OCI-M2 (cell line): ENCODE measurements at regions not wholly inside any gene's neighbourhood (a gene's known extent, or its start where the extent isn't known, plus 50 kb on each side); places are given as distances from the start of the nearest gene placed in this dataset.
"Not testable (repeated sequence)": the region's sequence is repeated elsewhere in the genome, so short reads cannot be mapped to it uniquely, and the experiment has no call there.

ENCODE experiments used
- DNase-seq: peaks from one replicate; lab custom pipeline; 2025; ENCODE audit not compliant: unreplicated experiment; lab: John Stamatoyannopoulos, UW

DNA sequence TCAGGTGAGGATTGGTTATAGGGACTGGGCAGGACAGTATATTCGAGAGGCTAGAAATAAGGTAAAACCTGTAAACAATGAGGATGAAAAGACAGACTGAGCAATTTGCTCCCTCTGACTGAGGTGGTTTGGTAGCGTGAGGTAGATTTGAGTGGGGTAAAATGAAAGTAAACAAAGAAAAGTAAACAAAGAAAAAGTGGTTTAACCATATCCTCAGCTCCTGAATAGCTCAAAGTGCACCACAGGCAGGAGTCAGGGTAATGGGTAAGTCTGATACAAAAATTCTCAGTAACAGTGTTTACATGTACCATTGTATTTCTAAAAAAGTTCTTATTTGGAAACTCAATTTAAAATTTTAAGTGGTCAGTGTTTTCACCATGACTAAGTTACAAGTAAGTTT is 203.1 kb upstream of the ARRDC3 start:
- DNase-seq = no peak

DNA sequence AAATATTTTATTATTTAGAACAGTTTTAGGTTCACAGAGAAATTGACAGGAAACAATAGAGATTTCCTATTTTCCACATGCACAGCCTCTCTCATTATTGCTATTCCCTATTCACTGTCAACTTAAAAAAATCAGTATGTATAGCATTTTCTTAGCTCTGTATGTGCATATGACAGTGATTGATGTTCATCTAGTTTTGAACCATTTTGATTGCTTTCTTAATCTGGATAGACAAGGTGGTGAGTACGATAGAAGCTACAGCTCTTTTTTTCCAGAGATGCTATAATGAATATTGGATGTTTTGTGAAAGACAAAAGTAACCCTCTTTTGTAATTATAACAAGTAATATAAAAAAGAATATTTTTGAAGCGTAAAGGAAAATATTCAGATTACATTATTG is 201.2 kb upstream of the ARRDC3 start:
- no peak for DNase-seq

GRCh38 chr5:91566012-91566411 is 182.9 kb upstream of the ARRDC3 start:
- not testable (repeated sequence) for DNase-seq

- DNase-seq = no peak
Measured at GRCh38 chr5:91562922-91563321, 179.8 kb upstream of the ARRDC3 start.

GRCh38 chr5:91541696-91542095 is 158.6 kb upstream of the ARRDC3 start:
- DNase-seq = no peak

DNA sequence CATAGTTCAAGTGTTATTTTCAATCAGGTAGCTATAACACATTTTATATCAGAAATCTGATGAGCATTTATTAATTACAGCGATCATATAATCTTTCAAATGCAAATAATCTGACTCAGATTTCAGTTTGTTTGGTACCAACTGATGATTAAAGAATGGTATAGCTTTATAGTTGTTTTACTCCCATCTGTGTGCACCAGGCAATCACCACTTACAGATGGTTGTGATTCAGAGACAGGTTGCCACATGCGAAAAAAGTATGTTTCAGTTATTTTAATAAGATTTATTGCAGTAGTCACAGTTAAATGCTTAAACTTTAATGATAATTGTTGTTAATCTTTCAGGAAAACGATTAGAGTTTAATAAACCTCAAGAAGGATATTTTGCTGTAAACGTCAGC is 155.1 kb upstream of the ARRDC3 start:
- no peak for DNase-seq

- no peak for DNase-seq
Measured at GRCh38 chr5:91535499-91535898, 152.4 kb upstream of the ARRDC3 start.

- DNase-seq = no peak
Measured at GRCh38 chr5:91534332-91534731, 151.2 kb upstream of the ARRDC3 start.

DNA sequence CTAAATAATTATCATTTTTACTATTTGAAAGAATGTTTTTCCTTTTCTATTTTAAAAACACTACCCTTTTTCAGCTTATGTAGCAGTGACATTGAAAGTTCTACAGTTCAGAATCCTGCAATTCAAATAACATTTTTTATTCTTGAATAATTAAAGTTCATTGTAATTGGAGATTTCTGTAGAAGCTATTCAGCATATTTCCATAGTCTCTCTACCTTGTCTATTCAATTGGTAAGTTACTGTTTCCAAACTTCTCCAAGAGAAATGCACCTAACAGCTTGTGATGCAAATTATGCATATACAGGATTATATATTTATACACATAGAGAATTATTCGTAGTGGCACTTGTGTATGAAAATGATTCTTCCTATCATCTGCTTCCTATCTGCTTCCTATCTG is 149.7 kb upstream of the ARRDC3 start:
- no peak for DNase-seq

DNA sequence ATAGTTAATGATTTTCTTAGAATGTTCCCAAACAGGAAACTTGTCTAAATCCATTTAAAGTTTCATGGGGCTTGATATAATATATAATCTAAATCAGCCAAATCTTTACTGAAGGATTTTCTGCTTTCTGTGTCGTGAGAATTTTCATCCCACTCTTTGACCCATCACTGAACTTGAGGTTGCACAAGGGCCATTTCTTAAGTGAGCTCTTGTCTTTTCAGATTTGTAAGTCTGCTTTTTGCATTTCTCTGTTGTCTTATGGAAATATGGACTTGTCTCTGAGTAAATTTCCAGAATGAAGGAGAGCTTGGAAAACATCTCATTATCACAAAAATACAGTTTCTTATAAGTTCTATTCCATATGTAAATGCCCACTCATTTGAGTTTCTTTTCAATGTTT is 149.2 kb upstream of the ARRDC3 start:
- DNase-seq = no peak

GRCh38 chr5:91528831-91529230 is 145.7 kb upstream of the ARRDC3 start:
- no peak for DNase-seq

DNA sequence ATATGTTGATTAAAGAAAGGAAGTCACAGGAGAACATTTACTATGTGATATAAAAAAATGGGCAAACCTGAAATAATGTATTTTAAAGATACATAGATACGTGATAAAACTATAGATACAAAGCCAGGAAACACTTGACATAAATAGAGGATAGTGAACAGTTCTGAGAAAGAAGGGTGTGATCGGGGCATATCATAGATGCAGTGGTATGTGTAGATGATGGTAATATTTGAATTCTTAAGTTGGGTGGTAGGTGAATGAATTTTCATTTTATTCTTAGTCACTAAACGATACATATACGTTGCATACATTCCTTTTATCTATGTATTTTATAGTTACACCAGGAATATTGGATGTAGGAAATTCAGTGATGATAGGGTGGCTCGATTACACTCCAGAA is 138.7 kb upstream of the ARRDC3 start:
- DNase-seq = no peak

GRCh38 chr5:91521334-91521733 is 138.2 kb upstream of the ARRDC3 start:
- DNase-seq = no peak

GRCh38 chr5:91514400-91514799 is 131.3 kb upstream of the ARRDC3 start:
- no peak for DNase-seq

DNA sequence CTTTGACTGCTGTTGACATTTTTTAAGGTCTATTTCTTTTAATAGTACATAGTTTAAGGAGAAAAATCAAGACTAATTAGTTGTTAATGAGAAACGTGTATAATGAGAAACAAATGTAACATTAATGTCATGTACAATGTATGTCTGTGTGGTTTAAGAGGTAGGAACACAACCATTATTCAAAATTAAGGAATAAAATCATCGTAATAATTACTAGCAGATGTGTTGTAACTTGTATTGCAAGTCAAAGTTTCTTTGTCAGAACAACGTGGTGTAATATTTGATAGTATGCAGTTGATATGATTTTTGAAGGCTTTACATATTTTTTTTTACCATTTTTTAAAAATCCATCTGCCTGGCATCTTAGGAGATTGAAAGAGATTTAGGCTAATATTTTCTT is 120.2 kb upstream of the ARRDC3 start:
- DNase-seq = no peak

DNA sequence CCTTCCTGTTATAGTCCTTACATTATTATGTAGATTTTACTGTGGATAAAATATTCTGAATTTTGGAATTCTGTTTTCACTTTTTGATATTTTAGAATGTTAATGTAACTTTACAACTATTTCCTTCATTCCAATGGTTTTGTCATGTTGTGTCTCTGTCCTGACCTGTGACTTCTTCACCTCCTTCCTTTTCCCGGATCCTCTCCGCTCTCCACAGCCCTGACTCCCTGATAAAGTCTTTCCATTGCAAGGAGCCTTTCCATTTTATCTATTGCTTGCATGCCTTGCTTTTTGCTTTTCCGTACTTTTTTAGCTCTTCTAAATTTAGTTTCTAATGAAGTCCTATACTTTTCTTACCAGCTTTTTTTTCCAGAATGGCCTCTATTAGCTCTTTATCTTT is 117.6 kb upstream of the ARRDC3 start:
- DNase-seq = no peak

DNA sequence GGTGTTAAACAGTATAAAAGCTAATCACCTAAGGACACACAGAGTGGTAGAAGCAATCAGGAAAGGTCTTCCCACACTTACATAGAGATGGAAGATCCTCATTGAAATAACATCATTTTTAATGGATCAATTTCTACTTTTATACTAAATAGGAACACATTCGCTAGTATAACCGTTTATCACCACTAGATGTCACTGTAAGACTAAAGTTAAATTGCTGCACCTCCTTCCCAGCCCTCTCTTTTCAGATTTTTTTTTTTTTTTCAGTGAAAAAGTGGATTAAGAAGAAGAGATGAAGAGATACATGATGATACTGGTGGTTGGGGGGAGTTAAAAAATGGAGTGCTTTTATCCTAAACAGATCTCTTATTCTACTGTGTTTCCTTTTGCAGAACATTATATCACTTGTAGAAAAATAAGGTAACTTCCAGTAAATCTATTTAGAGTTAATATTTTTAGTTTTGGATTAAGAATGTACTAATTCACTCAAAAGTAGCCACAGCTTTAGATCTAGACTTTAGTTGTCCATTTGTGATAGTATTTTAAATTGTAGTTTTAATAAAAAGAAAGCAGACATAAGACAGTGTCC is 116.9 kb upstream of the ARRDC3 start:
- DNase-seq = peak; percentile 10

DNA sequence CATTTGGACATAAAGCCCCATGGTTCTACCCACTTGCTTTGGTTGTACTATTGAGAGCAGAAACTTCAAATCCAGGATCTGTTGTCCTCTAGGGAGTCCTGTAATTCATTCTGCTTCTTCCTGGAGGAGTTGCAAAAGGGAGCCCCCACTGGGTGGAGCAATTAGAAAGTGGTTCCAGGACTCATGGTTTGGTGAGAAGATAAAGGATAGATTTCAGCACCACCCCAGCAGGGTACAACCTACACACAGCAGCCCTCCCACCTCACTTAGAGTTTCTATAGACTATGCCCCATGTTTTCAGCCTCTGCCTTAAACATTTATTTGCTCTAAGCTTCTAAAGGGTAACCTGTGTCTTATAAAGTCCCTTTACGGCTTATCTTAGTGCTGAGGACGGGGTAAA is 112.6 kb upstream of the ARRDC3 start:
- no peak for DNase-seq

- DNase-seq = no peak
Measured at GRCh38 chr5:91494447-91494996, 111.4 kb upstream of the ARRDC3 start.

DNA sequence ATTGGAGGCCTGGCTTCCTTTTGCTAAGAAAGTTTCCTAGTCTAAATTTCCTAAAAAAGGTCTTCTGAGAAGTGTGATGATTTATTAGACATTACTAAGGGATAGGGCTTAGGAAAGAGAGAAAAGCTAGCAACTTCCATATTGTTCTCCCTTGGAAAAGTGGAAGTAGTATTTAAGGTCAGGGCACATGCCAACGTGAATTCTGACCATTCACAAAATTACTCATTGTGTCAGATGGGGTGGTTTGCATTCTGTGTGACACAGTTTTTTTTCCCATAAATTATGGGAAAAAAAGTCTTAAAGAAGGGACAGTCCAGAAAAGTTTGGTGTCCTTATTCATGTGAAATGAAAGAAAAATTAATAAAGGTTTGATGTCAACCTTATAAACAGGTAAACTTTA is 110.0 kb upstream of the ARRDC3 start:
- no peak for DNase-seq

GRCh38 chr5:91491229-91491628 is 108.1 kb upstream of the ARRDC3 start:
- no peak for DNase-seq

DNA sequence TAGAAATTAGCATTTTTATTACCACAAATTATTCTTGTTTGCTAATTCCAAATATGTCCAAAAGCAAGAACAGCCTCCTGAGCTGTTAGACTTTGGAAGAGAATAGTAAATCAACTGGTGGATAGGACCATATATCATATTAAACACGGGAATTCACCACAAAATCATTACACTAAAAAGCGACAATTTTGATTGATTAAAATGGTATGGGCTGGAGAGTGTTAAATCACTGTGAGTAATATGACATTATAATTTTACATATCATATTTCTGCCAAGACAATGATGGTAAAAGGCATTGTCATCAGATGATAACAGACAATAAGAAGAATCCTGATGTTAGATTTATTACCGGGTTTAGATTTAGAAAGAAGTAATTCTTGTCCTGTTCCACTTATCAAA is 107.2 kb upstream of the ARRDC3 start:
- no peak for DNase-seq

DNA sequence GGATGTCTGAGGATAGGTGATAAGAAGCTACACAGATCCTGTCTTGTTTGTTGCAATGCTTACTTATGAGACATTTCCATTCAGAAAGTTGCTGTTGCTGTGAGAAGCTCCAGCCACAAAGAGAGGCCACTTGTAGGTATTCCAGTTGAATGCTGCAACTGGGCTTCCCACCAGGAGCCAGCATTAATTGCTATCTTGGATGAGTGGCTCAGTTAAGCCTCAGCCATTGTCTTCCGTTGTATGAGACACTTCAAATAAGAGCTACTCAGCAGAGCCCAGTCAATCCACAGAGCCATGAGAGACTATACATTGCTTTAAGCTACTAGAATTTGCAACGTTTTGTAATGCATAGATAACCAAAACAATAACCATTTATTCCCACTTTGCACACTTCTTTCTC is 104.3 kb upstream of the ARRDC3 start:
- no peak for DNase-seq
